ENCODE measurements at regions not wholly inside any gene's neighbourhood (a gene's known extent, or its start where the extent isn't known, plus 50 kb on each side); places are given as distances from the start of the nearest gene placed in this dataset.

- H3K4me1 ChIP-seq (ENCODE audit: control insufficient read depth, insufficient read depth, low read length), result no peaks in the 10 kb centered on the region
- no peaks in the 10 kb centered on the region for H3K36me3 ChIP-seq (ENCODE audit: control insufficient read depth in 2 of 2, insufficient read depth in 2 of 2, low read length in 2 of 2)
- no peak overlapping the region for H3K9ac ChIP-seq (ENCODE audit: low read length in 2 of 2)
- no peak overlapping the region for H3K4me3 ChIP-seq (ENCODE audit: low read length in 2 of 2)
- peaks cover 0 to 16% of the 10 kb centered on the region in 2 donors for H3K9me3 ChIP-seq (ENCODE audit: control insufficient read depth in 2 of 2, low read length in 2 of 2)
- no peak overlapping the region for H3K27ac ChIP-seq (ENCODE audit: low read length)
- H3K27me3 ChIP-seq (ENCODE audit: control insufficient read depth in 1 of 2, insufficient read depth in 2 of 2, low read length in 2 of 2), result peaks cover 3% of the 10 kb centered on the region in 2 donors
These were observed 234.2 kb downstream of the BRD1 start for GRCh38 chr22:49593509-49593908.

- H3K9ac ChIP-seq (ENCODE audit: low read length in 2 of 2), result no peak overlapping the region
- no peak overlapping the region for H3K4me3 ChIP-seq (ENCODE audit: low read length in 2 of 2)
- H3K36me3 ChIP-seq (ENCODE audit: control insufficient read depth in 2 of 2, insufficient read depth in 2 of 2, low read length in 2 of 2), result no peaks in the 10 kb centered on the region
- no peaks in the 10 kb centered on the region for H3K4me1 ChIP-seq (ENCODE audit: control insufficient read depth, insufficient read depth, low read length)
- no peak overlapping the region for H3K27ac ChIP-seq (ENCODE audit: low read length)
- peaks cover 0 to 16% of the 10 kb centered on the region in 2 donors for H3K9me3 ChIP-seq (ENCODE audit: control insufficient read depth in 2 of 2, low read length in 2 of 2)
- peaks cover 3% of the 10 kb centered on the region in 2 donors for H3K27me3 ChIP-seq (ENCODE audit: control insufficient read depth in 1 of 2, insufficient read depth in 2 of 2, low read length in 2 of 2)
These were observed 234.7 kb downstream of the BRD1 start for GRCh38 chr22:49592780-49593501.

- Histone ChIP-seq H3K4me3 (ENCODE audit: low read length in 2 of 2) (no peak overlapping the region), H3K9me3 (ENCODE audit: control insufficient read depth in 2 of 2, low read length in 2 of 2) (peaks cover 0 to 12% of the 10 kb centered on the region in 2 donors), H3K36me3 (ENCODE audit: control insufficient read depth in 2 of 2, insufficient read depth in 2 of 2, low read length in 2 of 2) (no peaks in the 10 kb centered on the region), H3K9ac (ENCODE audit: low read length in 2 of 2) (no peak overlapping the region), H3K4me1 (ENCODE audit: control insufficient read depth, insufficient read depth, low read length) (no peaks in the 10 kb centered on the region), H3K27me3 (ENCODE audit: control insufficient read depth in 1 of 2, insufficient read depth in 2 of 2, low read length in 2 of 2) (peaks cover 3% of the 10 kb centered on the region in 2 donors), H3K27ac (ENCODE audit: low read length) (no peak overlapping the region)
These were observed 236.7 kb downstream of the BRD1 start for GRCh38 chr22:49590851-49591445.

GRCh38 chr22:49590381-49590780, 237.3 kb downstream of the BRD1 start:
- H3K27ac ChIP-seq (ENCODE audit: low read length), result no peak overlapping the region
- no peak overlapping the region for H3K9ac ChIP-seq (ENCODE audit: low read length in 2 of 2)
- peaks cover 0 to 12% of the 10 kb centered on the region in 2 donors for H3K9me3 ChIP-seq (ENCODE audit: control insufficient read depth in 2 of 2, low read length in 2 of 2)
- H3K27me3 ChIP-seq (ENCODE audit: control insufficient read depth in 1 of 2, insufficient read depth in 2 of 2, low read length in 2 of 2), result peaks cover 3% of the 10 kb centered on the region in 2 donors
- no peaks in the 10 kb centered on the region for H3K4me1 ChIP-seq (ENCODE audit: control insufficient read depth, insufficient read depth, low read length)
- H3K36me3 ChIP-seq (ENCODE audit: control insufficient read depth in 2 of 2, insufficient read depth in 2 of 2, low read length in 2 of 2), result no peaks in the 10 kb centered on the region
- H3K4me3 ChIP-seq (ENCODE audit: low read length in 2 of 2), result no peak overlapping the region

- Histone ChIP-seq H3K9ac (ENCODE audit: low read length in 2 of 2) (no peak overlapping the region), H3K27ac (ENCODE audit: low read length) (no peak overlapping the region)
These were observed 237.9 kb downstream of the BRD1 start for GRCh38 chr22:49589811-49590210.

GRCh38 chr22:49589301-49589700, 238.4 kb downstream of the BRD1 start:
- Histone ChIP-seq H3K9me3 (ENCODE audit: control insufficient read depth in 2 of 2, low read length in 2 of 2) (peaks cover 0 to 9% of the 10 kb centered on the region in 2 donors), H3K4me3 (ENCODE audit: low read length in 2 of 2) (no peak overlapping the region), H3K36me3 (ENCODE audit: control insufficient read depth in 2 of 2, insufficient read depth in 2 of 2, low read length in 2 of 2) (no peaks in the 10 kb centered on the region), H3K4me1 (ENCODE audit: control insufficient read depth, insufficient read depth, low read length) (no peaks in the 10 kb centered on the region), H3K27ac (ENCODE audit: low read length) (no peak overlapping the region), H3K9ac (ENCODE audit: low read length in 2 of 2) (no peak overlapping the region), H3K27me3 (ENCODE audit: control insufficient read depth in 1 of 2, insufficient read depth in 2 of 2, low read length in 2 of 2) (peaks cover 3 to 6% of the 10 kb centered on the region in 2 donors)

More at GRCh38 chr22:49589811-49590210, 237.9 kb downstream of the BRD1 start:
- Histone ChIP-seq H3K4me1 (ENCODE audit: control insufficient read depth, insufficient read depth, low read length) (no peaks in the 10 kb centered on the region), H3K27me3 (ENCODE audit: control insufficient read depth in 1 of 2, insufficient read depth in 2 of 2, low read length in 2 of 2) (peaks cover 3% of the 10 kb centered on the region in 2 donors), H3K36me3 (ENCODE audit: control insufficient read depth in 2 of 2, insufficient read depth in 2 of 2, low read length in 2 of 2) (no peaks in the 10 kb centered on the region), H3K4me3 (ENCODE audit: low read length in 2 of 2) (no peak overlapping the region), H3K9me3 (ENCODE audit: control insufficient read depth in 2 of 2, low read length in 2 of 2) (peaks cover 0 to 12% of the 10 kb centered on the region in 2 donors)

- H3K36me3 ChIP-seq (ENCODE audit: control insufficient read depth in 2 of 2, insufficient read depth in 2 of 2, low read length in 2 of 2), result no peaks in the 10 kb centered on the region
These were observed 238.9 kb downstream of the BRD1 start for GRCh38 chr22:49588739-49589138.

GRCh38 chr22:49587987-49588386, 239.7 kb downstream of the BRD1 start:
- Histone ChIP-seq H3K9ac (ENCODE audit: low read length in 2 of 2) (no peak overlapping the region), H3K27ac (ENCODE audit: low read length) (no peak overlapping the region), H3K9me3 (ENCODE audit: control insufficient read depth in 2 of 2, low read length in 2 of 2) (no peaks in the 10 kb centered on the region), H3K4me1 (ENCODE audit: control insufficient read depth, insufficient read depth, low read length) (no peaks in the 10 kb centered on the region), H3K36me3 (ENCODE audit: control insufficient read depth in 2 of 2, insufficient read depth in 2 of 2, low read length in 2 of 2) (no peaks in the 10 kb centered on the region), H3K27me3 (ENCODE audit: control insufficient read depth in 1 of 2, insufficient read depth in 2 of 2, low read length in 2 of 2) (peaks cover 3 to 4% of the 10 kb centered on the region in 2 donors), H3K4me3 (ENCODE audit: low read length in 2 of 2) (no peak overlapping the region)

More at GRCh38 chr22:49588739-49589138, 238.9 kb downstream of the BRD1 start:
- Histone ChIP-seq H3K4me1 (ENCODE audit: control insufficient read depth, insufficient read depth, low read length) (no peaks in the 10 kb centered on the region), H3K27me3 (ENCODE audit: control insufficient read depth in 1 of 2, insufficient read depth in 2 of 2, low read length in 2 of 2) (peaks cover 3 to 6% of the 10 kb centered on the region in 2 donors), H3K27ac (ENCODE audit: low read length) (no peak overlapping the region), H3K9ac (ENCODE audit: low read length in 2 of 2) (no peak overlapping the region), H3K4me3 (ENCODE audit: low read length in 2 of 2) (no peak overlapping the region), H3K9me3 (ENCODE audit: control insufficient read depth in 2 of 2, low read length in 2 of 2) (peaks cover 0 to 4% of the 10 kb centered on the region in 2 donors)

GRCh38 chr22:49587421-49587820, 240.3 kb downstream of the BRD1 start:
- Histone ChIP-seq H3K36me3 (ENCODE audit: control insufficient read depth in 2 of 2, insufficient read depth in 2 of 2, low read length in 2 of 2) (no peaks in the 10 kb centered on the region), H3K9me3 (ENCODE audit: control insufficient read depth in 2 of 2, low read length in 2 of 2) (no peaks in the 10 kb centered on the region), H3K27ac (ENCODE audit: low read length) (no peak overlapping the region), H3K27me3 (ENCODE audit: control insufficient read depth in 1 of 2, insufficient read depth in 2 of 2, low read length in 2 of 2) (peaks cover 3 to 4% of the 10 kb centered on the region in 2 donors), H3K4me1 (ENCODE audit: control insufficient read depth, insufficient read depth, low read length) (no peaks in the 10 kb centered on the region), H3K9ac (ENCODE audit: low read length in 2 of 2) (no peak overlapping the region), H3K4me3 (ENCODE audit: low read length in 2 of 2) (no peak overlapping the region)

GRCh38 chr22:49586873-49587272, 240.8 kb downstream of the BRD1 start:
- H3K27me3 ChIP-seq (ENCODE audit: control insufficient read depth in 1 of 2, insufficient read depth in 2 of 2, low read length in 2 of 2), result peaks cover 3 to 4% of the 10 kb centered on the region in 2 donors
- H3K9ac ChIP-seq (ENCODE audit: low read length in 2 of 2), result no peak overlapping the region
- no peaks in the 10 kb centered on the region for H3K4me1 ChIP-seq (ENCODE audit: control insufficient read depth, insufficient read depth, low read length)
- no peaks in the 10 kb centered on the region for H3K9me3 ChIP-seq (ENCODE audit: control insufficient read depth in 2 of 2, low read length in 2 of 2)
- H3K4me3 ChIP-seq (ENCODE audit: low read length in 2 of 2), result no peak overlapping the region
- H3K27ac ChIP-seq (ENCODE audit: low read length), result no peak overlapping the region
- no peaks in the 10 kb centered on the region for H3K36me3 ChIP-seq (ENCODE audit: control insufficient read depth in 2 of 2, insufficient read depth in 2 of 2, low read length in 2 of 2)

- H3K9ac ChIP-seq (ENCODE audit: low read length in 2 of 2), result no peak overlapping the region
- H3K9me3 ChIP-seq (ENCODE audit: control insufficient read depth in 2 of 2, low read length in 2 of 2), result peaks cover 0 to 2% of the 10 kb centered on the region in 2 donors
- peaks cover 3 to 4% of the 10 kb centered on the region in 2 donors for H3K27me3 ChIP-seq (ENCODE audit: control insufficient read depth in 1 of 2, insufficient read depth in 2 of 2, low read length in 2 of 2)
- H3K36me3 ChIP-seq (ENCODE audit: control insufficient read depth in 2 of 2, insufficient read depth in 2 of 2, low read length in 2 of 2), result no peaks in the 10 kb centered on the region
- H3K27ac ChIP-seq (ENCODE audit: low read length), result no peak overlapping the region
- H3K4me3 ChIP-seq (ENCODE audit: low read length in 2 of 2), result no peak overlapping the region
- no peaks in the 10 kb centered on the region for H3K4me1 ChIP-seq (ENCODE audit: control insufficient read depth, insufficient read depth, low read length)
These were observed 241.4 kb downstream of the BRD1 start for GRCh38 chr22:49586244-49586748.

Data from stomach smooth muscle (tissue), 2 donors.